ENCODE measurements at regions not wholly inside any gene's neighbourhood (a gene's known extent, or its start where the extent isn't known, plus 50 kb on each side); places are given as distances from the start of the nearest gene placed in this dataset.

- WGBS (ENCODE audit: insufficient coverage, low coverage, missing lambda C conversion rate), result 0% methylated on average over 1 of the region's 1 CpG
- H3K4me2 ChIP-seq (ENCODE audit: insufficient read depth, low read length), result no peak overlapping the region
- in situ Hi-C loops (cut with MboI) (no loop called here), intact Hi-C loops (cut with micrococcal nuclease) (no loop called here)
- no peaks in the 10 kb centered on the region for H3K27me3 ChIP-seq (ENCODE audit: control insufficient read depth in 2 of 2, insufficient read depth in 2 of 2, low read length in 2 of 2)
- no peak for FAIRE-seq
- H3K27ac ChIP-seq (ENCODE audit: extremely low read depth, low read depth, low read length), result no peak overlapping the region
- H3K4me3 ChIP-seq, result no peak overlapping the region
- no TSS peak for BruUV-seq (replicated peaks)
- no peaks in the 10 kb centered on the region for H3K4me1 ChIP-seq (replicated peaks in 1 of 2; ENCODE audit: control insufficient read depth in 2 of 2, insufficient read depth in 2 of 2, low read length in 2 of 2)
- no peak for DNase-seq (ENCODE audit: extremely low read depth in 1 of 4, low spot score in 3 of 4)
- no peak for ATAC-seq
- H3K9me3 ChIP-seq (replicated peaks; ENCODE audit: control insufficient read depth, insufficient read depth, low read depth, low read length), result no peaks in the 10 kb centered on the region
- no peaks in the 10 kb centered on the region for H4K20me1 ChIP-seq (replicated peaks; ENCODE audit: control insufficient read depth, insufficient read depth, low read length)
- no peak overlapping the region for H3K9ac ChIP-seq (ENCODE audit: insufficient read depth in 1 of 2, low read depth in 2 of 2, low read length in 2 of 2)
- POLR2A ChIA-PET, result no interaction called here
- H3K36me3 ChIP-seq (ENCODE audit: control insufficient read depth, insufficient read depth, low read length), result no peaks in the 10 kb centered on the region
- CTCF ChIA-PET (ENCODE audit: low intra/inter-chr PET ratio), result no interaction called here
- no peaks in the 10 kb centered on the region for H3K79me2 ChIP-seq (ENCODE audit: control insufficient read depth, insufficient read depth, low read length)
- H2AFZ ChIP-seq (ENCODE audit: low read depth, low read length), result no peak overlapping the region
- H3K9me1 ChIP-seq (ENCODE audit: control insufficient read depth, insufficient read depth, low read length), result no peaks in the 10 kb centered on the region
- no peak for TF ChIP-seq ZNF507 (tag; conservative IDR thresholded peaks at IDR 0.05)
- TF ChIP-seq RERE (CRISPR knock-in tag; IDR thresholded peaks at IDR 0.05; ENCODE audit: borderline replicate concordance), result no peak
- no peak for TF ChIP-seq ZC3H11A (IDR thresholded peaks at IDR 0.05; ENCODE audit: low read depth, low read length)
- no peak for TF ChIP-seq ARID4B (CRISPR knock-in tag; IDR thresholded peaks at IDR 0.05)
- no peak for TF ChIP-seq SMARCE1 (IDR thresholded peaks at IDR 0.05)
- TF ChIP-seq PRMT5 (CRISPR knock-in tag; IDR thresholded peaks at IDR 0.05), result no peak
- no peak for TF ChIP-seq PRPF4 (IDR thresholded peaks at IDR 0.05; ENCODE audit: insufficient read depth, low read depth, low read length, poor library complexity, severe bottlenecking)
- TF ChIP-seq ATF7 (IDR thresholded peaks at IDR 0.05), result no peak
- TF ChIP-seq PHB (CRISPR knock-in tag; IDR thresholded peaks at IDR 0.05), result no peak
- TF ChIP-seq THRAP3 (IDR thresholded peaks at IDR 0.05; ENCODE audit: borderline replicate concordance), result no peak
- TF ChIP-seq ZBTB34 (CRISPR knock-in tag; IDR thresholded peaks at IDR 0.05), result no peak
- TF ChIP-seq SIN3B (IDR thresholded peaks at IDR 0.05; ENCODE audit: low read depth), result no peak
These were observed 396.0 kb downstream of the TBC1D32 start for GRCh38 chr6:120938164-120938875.
